ENCODE measurements at regions not wholly inside any gene's neighbourhood (a gene's known extent, or its start where the extent isn't known, plus 50 kb on each side); places are given as distances from the start of the nearest gene placed in this dataset.

- TF ChIP-seq, protein P1, sequence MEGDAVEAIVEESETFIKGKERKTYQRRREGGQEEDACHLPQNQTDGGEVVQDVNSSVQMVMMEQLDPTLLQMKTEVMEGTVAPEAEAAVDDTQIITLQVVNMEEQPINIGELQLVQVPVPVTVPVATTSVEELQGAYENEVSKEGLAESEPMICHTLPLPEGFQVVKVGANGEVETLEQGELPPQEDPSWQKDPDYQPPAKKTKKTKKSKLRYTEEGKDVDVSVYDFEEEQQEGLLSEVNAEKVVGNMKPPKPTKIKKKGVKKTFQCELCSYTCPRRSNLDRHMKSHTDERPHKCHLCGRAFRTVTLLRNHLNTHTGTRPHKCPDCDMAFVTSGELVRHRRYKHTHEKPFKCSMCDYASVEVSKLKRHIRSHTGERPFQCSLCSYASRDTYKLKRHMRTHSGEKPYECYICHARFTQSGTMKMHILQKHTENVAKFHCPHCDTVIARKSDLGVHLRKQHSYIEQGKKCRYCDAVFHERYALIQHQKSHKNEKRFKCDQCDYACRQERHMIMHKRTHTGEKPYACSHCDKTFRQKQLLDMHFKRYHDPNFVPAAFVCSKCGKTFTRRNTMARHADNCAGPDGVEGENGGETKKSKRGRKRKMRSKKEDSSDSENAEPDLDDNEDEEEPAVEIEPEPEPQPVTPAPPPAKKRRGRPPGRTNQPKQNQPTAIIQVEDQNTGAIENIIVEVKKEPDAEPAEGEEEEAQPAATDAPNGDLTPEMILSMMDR (IDR thresholded peaks at IDR 0.05; ENCODE audit: insufficient read depth, low read length) = no peak
- no peak for TF ChIP-seq POLR2AphosphoS5 (IDR thresholded peaks at IDR 0.05; ENCODE audit: low read depth)
- no peak for TF ChIP-seq GABPA (IDR thresholded peaks at IDR 0.05; ENCODE audit: low read depth)
These were observed 273.7 kb downstream of the SKAP2 start for GRCh38 chr7:26590709-26591108.

Data from HL-60 (cell line).